Sciatic nerve (tissue), 2 donors: ENCODE measurements at regions not wholly inside any gene's neighbourhood (a gene's known extent, or its start where the extent isn't known, plus 50 kb on each side); places are given as distances from the start of the nearest gene placed in this dataset.

ENCODE experiments used
- ATAC-seq: fragments of 200-7000 bp; cut with Tn5 transposase; one replicate; pipeline ENCODE4 v1.9.1; 2020; ENCODE audit warnings: mild to moderate bottlenecking, moderate library complexity
- DNase-seq: peaks from one replicate; pipeline ENCODE4 v3.0.0-alpha.2; 2020; ENCODE audit warnings: low spot score
- intact Hi-C: fragments of 100-400 bp; cut with DNase I; formaldehyde crosslinking; loops from one replicate; pipeline ENCODE4 v1.14.2; 2022
- donor health status: DM: no; HTN: no; CAD: no.
- donor health status: DM: no; HTN: no; CAD: no.

DNA sequence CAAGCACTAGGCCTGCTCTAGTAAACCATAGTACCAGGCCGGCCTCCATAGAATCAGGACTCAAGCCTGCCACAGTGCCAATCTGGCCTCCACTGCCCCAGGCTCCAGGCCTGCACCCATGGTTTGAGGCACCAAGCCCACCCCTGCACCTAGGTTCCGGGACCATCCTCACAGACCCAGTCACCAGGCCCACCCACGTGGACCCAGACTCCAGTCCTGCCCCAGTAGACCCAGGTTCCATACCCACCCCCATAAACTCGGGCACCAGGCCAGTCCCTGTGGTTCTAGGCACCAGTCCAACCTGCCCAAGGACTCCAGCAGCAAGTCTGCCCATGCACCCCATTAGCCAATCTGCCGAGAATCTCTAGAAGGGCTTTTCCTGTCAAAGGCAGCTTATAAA, 501.8 kb upstream of the TMPO start:
- ATAC-seq (no peak), DNase-seq (no peak)
- intact Hi-C loops = no loop called here

DNA sequence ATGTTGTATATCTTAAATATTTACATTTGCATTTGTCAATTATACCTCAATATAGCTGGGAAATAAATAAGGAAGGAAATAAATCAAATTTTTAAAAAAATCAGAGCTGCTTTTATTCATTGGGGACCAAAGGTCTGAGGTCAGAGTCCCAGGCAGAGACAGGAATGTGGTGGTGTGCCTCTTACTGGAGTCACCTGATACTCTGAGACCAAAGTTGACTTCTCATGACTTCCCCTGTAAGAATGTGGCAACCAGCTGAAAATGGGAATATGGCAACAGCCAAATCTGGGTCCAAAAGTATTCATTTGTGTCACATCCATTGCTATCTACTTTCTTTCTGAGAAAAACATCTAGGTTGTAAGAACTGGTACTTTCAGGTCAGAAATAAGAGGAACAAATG, 496.6 kb upstream of the TMPO start:
- no peak for DNase-seq
- intact Hi-C loops = no loop called here
- ATAC-seq = no peak

DNA sequence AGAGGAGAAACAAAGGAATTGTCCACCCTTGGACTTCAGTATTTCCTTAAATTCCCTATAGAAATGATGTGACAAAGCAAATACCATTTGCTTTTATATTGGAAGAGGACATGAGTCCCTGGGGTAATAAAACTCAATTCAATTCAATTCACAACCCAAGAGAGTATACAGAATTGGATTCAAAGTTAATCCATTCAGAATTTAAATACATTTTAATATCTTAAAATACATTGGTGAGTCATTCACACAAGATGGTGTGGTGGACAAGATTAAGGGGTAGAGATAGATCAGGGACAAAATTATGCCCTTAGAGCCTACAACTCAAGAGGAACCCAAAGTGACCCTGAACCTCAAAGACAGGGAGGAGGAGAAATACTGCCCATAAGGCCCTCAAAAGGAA, 495.0 kb upstream of the TMPO start:
- DNase-seq = no peak
- intact Hi-C loops = no loop called here
- ATAC-seq = no peak

DNA sequence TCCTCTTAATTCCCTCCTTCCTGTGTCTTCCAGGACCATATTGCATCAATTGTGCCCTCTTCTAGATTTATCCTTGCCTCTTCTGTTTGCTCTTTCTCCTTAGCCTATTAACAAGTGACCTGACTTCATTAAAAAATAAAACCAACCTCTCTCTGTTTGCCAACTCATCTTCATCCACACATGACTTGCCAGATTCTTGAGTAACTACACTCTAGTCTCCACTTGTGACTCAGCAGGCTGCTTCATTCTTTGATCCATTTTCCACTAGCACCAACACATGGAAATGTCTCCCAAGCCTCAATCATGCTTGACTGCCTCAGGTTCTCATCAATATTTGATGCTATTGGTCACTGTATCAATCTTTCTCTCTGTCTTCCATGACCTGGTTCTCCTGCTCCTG, 492.4 kb upstream of the TMPO start:
- intact Hi-C loops = no loop called here
- DNase-seq (no peak), ATAC-seq (no peak)

DNA sequence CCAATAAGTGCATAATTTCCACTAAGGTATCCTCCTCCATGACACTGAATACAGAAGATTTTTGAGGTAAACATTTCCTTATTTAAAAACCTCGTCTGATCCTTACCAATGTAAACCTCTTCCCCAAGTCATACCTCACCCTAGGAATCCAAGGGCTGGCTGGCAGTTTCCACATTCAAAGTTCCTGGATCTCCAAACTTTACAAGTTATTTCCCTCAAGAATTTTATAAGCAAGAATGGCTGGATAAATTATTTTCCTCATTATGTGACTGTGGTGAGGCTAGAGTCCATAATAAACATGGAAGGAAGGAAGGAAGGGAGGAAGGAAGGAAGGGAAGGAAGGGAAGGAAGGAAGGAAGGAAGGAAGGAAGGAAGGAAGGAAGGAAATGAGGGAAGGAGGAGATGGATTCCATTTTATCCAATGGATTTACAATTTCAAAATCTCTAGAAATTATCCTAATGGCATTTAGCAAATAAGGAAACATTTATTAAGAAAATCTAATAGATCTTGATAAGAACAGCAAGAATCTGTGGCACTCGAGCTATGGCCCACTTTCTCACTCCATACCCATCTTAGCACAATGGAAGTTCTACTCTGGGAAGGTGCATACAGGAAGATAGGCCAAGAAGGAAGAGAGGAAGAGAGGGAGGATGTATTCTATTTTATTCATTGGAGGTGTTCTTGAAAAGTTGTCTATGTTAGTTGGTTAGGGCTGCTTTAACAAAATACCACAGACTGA, 477.8 kb upstream of the TMPO start:
- intact Hi-C loops = no loop called here
- no peak for DNase-seq
- ATAC-seq = no peak

DNA sequence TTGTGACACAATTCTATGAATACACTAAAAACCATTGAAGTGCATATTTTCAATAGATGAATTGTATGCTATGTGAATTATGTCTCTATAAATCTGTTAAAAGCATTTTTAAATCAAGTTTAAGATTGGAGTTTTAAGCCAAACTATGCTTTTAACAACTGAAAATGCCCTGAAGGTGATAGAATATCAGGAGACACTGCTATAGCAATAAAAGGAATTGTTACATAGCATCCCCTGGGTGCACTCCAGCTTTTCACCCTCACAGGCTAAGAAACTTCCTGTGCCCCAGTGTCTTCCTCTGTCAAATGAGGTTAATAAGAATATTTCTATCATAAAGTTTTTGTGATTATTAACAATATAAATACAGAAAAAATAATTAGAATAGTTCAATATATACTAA, 472.7 kb upstream of the TMPO start:
- no peak for DNase-seq
- intact Hi-C loops = no loop called here
- no peak for ATAC-seq

DNA sequence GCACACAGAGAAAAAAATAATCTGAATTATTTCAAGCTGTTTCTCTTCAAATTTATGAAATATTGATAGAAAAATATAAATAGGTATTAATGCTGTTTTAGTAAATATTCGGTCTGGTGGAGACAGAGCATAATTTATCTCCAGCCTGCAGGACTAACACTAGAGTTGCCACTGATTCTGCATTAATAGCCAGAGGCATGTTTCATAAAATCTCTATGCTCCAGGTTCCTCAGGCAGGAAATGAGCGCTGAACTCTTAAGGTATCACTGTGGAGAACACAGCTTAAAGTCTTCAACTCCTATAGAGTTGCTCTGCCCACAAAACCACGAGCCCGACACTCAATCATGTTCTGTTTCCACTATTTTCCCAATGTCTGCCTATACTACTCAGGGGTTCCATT, 470.0 kb upstream of the TMPO start:
- no peak for DNase-seq
- intact Hi-C loops = no loop called here
- no peak for ATAC-seq

DNA sequence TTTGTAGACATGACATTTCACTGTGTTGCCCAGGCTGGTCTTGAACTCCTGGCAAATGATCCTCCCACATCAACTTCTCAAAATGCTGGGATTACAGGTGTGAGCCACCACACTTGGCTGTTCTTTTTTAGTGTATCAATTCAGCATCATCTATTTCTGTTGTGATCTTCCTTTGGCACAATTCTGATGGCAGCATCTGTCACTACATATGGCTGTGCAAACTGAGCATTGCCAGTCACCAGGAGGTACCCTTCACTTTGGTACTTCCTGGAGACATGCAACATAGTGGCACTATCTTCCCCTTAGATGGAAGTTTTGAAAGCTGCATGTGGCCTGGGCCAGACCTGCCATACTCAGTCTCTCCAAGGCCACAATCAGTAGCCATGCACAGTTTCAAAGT, 467.1 kb upstream of the TMPO start:
- ATAC-seq = no peak
- DNase-seq = no peak
- intact Hi-C loops = no loop called here

DNA sequence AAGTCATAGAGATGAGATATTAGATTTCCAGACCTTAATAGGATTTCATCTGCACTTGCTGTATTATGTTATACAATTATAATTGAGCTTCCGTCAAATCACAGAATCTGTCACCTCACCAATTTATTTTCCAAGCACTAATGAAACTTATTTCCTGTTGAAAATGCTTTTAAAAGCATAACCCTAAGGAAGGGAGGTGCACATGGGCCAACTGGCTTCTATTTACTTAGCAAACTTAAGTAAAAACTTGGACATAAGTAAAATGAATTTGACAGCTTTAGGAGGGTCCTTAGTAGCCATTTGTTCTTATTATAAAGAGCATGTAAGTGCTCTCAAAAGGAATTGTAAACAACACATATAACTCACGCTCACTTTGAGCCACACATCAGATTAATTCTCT, 462.2 kb upstream of the TMPO start:
- no peak for ATAC-seq
- intact Hi-C loops = no loop called here
- DNase-seq = no peak

DNA sequence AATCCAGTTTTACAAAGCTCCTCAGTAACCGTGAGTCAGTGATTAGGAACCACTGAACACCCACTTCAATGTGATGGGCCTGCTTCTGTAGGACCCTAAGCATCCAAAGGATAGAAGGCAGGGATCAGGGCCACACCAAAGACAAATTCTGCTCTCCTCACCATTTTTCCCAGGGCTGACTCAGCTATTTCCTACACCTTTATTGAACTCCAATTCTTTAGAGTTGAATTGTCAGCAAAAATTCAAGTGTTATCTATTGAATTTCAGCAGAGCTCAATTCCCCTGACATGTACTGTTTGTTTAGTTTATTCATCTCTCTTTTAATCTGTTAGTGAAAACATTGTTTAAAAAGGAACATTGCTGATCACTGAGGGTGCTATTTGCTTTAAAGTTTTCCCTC, 457.7 kb upstream of the TMPO start:
- intact Hi-C loops = no loop called here
- no peak for ATAC-seq
- no peak for DNase-seq

DNA sequence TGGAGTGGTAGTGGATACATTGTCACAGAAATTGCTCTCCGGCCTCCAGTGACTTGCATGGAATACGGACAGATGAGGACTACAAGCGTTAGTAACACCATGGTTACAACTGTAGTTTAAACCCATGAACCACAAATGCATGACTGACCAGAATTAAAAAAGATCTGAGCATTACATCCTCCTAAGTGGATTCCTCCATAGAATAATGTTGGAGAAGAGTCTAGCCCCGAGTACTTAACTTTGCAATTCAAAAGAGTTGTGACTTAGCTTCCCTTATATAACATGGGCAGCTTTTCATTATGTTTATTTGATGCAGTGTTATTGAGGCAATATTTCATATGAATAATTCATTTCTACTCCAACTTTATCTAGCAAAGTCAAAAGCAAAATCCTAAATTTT, 457.2 kb upstream of the TMPO start:
- no peak for DNase-seq
- ATAC-seq = no peak
- intact Hi-C loops = no loop called here

DNA sequence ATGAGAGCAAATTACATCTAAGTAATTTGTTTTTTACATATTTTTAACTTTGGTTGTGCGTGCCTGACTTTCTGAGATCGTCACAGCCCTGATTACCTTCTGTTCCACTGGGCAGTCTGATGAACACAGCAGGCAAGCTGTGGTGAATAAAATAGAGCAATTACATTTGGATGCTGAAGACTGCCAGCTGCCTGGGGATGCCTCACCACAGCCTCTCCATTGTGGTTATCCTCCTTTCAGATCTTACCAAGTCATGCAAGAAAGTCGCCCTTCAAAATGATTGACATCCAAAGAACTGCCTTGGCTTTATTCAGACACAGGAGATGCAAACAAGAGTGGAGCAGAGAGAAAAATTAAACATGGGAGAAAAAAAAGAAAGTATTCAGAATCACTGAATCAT, 456.6 kb upstream of the TMPO start:
- ATAC-seq = no peak
- intact Hi-C loops = no loop called here
- DNase-seq = no peak

DNA sequence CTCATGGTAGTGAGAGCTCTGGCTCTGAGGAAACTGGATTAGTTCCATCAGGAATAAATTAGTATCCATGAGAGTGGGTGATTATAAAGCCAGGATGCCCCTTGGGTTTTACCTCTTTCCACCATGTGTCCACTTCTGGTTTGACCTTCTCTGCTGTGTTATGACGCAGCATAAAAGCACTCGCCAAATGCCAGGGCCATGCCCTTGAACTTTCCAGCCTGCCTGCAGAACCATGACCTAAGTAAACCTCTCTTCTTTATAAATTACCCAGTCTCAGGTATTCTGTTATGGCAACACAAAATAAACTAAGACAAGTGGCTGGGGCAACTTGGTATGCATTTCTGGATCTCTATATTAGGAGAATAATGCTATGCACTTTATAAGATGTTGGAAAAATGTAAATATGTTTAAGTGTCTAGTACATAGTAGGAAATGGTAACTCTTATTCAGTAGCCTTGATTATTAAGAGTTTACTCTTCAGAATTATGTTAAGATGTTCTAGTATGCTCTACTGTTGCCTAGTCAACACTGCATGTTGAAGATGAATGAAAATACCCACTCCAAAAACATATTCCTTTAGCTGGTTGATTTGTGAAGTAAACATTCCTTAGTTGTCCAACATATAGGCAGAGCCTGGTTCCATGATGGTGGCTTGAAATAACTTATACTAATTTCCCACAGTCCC, 455.6 kb upstream of the TMPO start:
- DNase-seq (no peak), ATAC-seq (no peak)
- intact Hi-C loops = no loop called here

DNA sequence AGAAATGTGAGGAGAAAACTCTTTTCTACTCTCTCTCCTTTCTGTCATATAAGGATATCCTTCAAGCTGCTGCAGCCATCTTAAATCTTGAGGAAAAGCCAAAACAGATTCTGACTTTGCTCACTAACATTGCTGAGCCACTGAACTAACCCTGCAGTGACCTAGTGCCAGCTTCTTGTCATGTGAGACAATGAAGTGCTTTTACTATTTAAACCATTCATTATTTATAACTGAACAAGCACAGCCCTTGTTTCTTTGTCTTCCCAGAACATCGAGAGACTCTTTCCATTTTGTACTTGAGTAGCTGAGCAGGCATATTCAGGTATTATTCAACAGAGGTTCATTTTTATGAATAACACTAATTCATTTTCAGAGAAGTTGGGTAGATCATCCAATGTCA, 455.0 kb upstream of the TMPO start:
- DNase-seq = no peak
- peak; percentile 34 for ATAC-seq
- intact Hi-C loops = no loop called here

DNA sequence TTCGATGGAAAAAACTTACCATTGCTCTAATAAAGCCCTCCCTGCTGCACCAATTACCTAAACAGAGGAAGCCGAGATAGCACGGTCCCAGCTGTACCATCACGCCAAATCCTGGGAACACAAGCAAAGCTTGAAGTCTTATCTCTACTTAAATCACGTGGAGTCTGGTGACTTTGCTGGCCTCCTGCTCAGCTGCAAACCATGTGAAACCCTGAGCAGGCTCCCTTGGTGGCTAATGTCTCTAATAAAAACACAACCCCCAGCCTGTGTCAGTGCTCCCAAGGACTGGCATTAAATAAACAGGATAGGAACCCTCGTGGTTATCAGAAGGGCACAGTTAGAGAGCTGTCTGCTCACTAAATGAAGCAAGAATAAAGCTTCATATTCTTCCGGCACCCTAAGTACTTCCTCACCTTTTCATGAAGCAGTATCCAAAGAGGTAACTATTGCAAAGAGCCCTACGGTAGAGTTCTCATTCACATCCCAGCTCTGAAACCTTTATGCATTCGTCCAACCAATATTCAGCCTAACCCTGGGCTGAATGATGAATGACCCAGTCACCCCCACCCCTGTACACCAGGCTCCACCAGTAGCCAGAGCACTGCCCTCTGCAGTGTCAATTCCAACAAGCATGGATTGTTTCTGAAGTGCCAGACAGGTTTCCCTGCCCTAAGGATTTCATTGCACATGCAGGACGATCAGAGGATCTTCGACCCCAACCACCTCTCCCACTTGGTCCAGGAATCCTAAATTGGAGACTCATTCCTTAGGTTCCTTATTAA, 452.7 kb upstream of the TMPO start:
- intact Hi-C loops = no loop called here
- DNase-seq (no peak), ATAC-seq (no peak)

DNA sequence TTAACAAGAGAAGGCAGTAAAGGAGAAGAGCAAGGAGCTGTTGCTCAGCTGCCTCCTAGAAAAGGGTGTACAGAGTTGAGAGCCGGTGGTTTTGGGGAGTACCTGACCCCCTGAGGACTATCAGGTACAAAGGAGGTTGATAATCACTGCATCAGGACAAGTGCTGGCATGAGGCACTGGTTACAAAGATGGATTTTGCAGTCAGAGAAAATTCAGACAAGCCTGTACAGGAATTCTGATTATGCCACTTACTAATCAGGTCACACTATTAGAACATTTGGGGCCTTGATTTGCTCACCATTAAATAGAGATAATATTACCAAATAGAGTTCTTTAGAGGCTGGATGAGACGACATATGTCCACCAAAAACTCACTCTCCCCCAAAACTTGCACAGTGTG, 450.9 kb upstream of the TMPO start:
- intact Hi-C loops = no loop called here
- DNase-seq (no peak), ATAC-seq (no peak)

DNA sequence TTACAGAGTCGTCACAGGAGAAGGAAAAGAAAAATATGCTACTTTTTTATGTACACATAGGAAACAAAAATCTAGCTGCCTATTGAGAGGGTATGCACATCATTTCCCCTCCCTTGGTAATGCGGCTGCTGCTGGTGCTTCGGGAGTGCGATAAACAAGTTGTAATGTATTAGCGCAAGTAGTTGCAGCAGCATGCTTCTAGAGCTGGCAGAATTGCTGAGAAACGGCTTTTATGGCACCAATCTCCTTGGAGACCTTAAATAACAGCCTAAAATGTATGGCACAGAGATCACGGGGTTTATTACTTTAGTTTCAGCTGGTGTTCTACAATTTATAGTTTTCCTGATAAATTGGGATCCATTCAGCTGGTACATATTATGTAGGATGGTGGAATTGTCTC, 447.6 kb upstream of the TMPO start:
- ATAC-seq (no peak), DNase-seq (no peak)
- intact Hi-C loops = no loop called here

DNA sequence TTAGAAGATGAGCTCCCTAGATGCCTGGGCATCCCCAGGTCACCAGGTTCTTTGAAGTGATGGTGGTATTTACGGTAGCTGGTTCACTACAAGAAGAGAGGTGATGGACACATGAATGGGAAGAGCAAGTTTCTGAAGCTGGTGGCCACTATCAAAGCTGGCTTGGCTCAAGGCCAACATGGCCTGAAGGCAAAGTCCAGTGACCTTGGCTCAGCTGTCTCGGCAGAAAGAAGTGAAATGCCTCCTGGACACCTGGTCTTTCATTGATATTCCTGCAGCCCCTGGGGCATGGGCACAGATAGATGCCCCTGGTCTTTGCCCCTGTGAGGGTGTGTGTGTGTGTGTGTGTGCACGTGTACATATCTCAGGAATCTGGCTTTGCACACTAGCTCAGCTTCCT, 441.8 kb upstream of the TMPO start:
- DNase-seq = no peak
- no peak for ATAC-seq

DNA sequence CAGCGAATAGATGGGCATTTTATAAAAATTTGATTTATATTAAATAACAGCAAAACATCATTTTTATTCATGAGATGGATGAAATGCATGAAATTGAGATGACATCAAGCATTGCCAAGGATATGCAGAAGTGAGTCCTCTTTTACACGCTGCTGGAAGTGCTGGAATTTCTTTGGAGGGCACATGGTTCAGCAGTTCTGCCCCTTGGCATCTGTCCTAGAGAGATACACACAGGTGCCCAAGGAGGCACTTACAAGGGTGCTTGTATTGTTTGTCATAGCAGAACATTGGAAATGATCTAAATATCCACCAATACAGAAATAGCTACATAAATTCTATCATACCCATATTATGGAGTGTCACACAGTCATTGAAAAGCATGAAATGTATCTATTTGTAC, 441.1 kb upstream of the TMPO start:
- no peak for ATAC-seq
- intact Hi-C loops = no loop called here
- no peak for DNase-seq

More for the DNA sequence above, 441.8 kb upstream of the TMPO start:
- intact Hi-C loops = no loop called here

DNA sequence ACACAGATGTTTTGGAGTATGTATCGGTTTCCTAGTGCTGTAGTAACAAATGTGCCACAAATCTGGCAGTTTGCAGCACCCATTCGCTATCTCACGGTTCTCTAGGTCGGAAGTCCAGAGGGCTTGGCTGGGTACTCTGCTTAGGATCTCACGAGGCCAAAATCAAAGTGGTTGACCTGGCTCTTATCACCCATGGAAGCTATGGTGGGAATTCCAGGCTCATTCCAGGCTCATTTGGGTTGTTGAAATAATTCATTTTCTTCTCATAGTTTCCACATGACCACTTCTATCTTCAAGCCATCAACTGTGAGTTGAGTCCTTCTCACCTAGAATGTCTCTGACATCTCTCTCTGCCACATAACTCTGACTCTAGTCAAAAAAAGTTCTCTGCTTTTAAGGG, 431.0 kb upstream of the TMPO start:
- intact Hi-C loops = no loop called here
- DNase-seq (no peak), ATAC-seq (no peak)
